ENCODE measurements at regions not wholly inside any gene's neighbourhood (a gene's known extent, or its start where the extent isn't known, plus 50 kb on each side); places are given as distances from the start of the nearest gene placed in this dataset.

- no peak for DNase-seq (ENCODE audit: low read depth)
Observed at GRCh38 chr16:86118467-86119307, 219.7 kb downstream of the IRF8 start.

GRCh38 chr16:86120201-86121192 is 221.5 kb downstream of the IRF8 start:
- no peak for DNase-seq (ENCODE audit: low read depth)

GRCh38 chr16:86121374-86122010 is 222.5 kb downstream of the IRF8 start:
- no peak for DNase-seq (ENCODE audit: low read depth)

- DNase-seq (ENCODE audit: low read depth): no peak
Observed at GRCh38 chr16:86122681-86123342, 223.8 kb downstream of the IRF8 start.

GRCh38 chr16:86124321-86124720 is 225.4 kb downstream of the IRF8 start:
- DNase-seq (ENCODE audit: low read depth): no peak

- DNase-seq (ENCODE audit: low read depth): no peak
Observed at GRCh38 chr16:86126891-86127290, 227.9 kb downstream of the IRF8 start.

- no peak for DNase-seq (ENCODE audit: low read depth)
Observed at GRCh38 chr16:86127366-86127765, 228.4 kb downstream of the IRF8 start.

GRCh38 chr16:86128246-86128645 is 229.3 kb downstream of the IRF8 start:
- no peak for DNase-seq (ENCODE audit: low read depth)

GRCh38 chr16:86129541-86129940 is 230.6 kb downstream of the IRF8 start:
- DNase-seq (ENCODE audit: low read depth): no peak

GRCh38 chr16:86133377-86133776 is 234.4 kb downstream of the IRF8 start:
- DNase-seq (ENCODE audit: low read depth): no peak

- DNase-seq (ENCODE audit: low read depth): no peak
Observed at GRCh38 chr16:86133847-86134375, 234.9 kb downstream of the IRF8 start.

GRCh38 chr16:86134802-86135461 is 236.0 kb downstream of the IRF8 start:
- no peak for DNase-seq (ENCODE audit: low read depth)

- DNase-seq (ENCODE audit: low read depth): no peak
Observed at GRCh38 chr16:86137359-86137758, 238.4 kb downstream of the IRF8 start.

- no peak for DNase-seq (ENCODE audit: low read depth)
Observed at GRCh38 chr16:86138121-86139085, 239.4 kb downstream of the IRF8 start.

- no peak for DNase-seq (ENCODE audit: low read depth)
Observed at GRCh38 chr16:86142801-86143236, 243.9 kb downstream of the IRF8 start.

- no peak for DNase-seq (ENCODE audit: low read depth)
Observed at GRCh38 chr16:86143666-86144065, 244.7 kb downstream of the IRF8 start.

GRCh38 chr16:86145669-86146068 is 246.7 kb downstream of the IRF8 start:
- no peak for DNase-seq (ENCODE audit: low read depth)

- no peak for DNase-seq (ENCODE audit: low read depth)
Observed at GRCh38 chr16:86150641-86151238, 251.8 kb downstream of the IRF8 start.

GRCh38 chr16:86151239-86151851 is 252.4 kb downstream of the IRF8 start:
- DNase-seq (ENCODE audit: low read depth): no peak
